Coronary artery (tissue), 2 donors: ENCODE measurements at regions not wholly inside any gene's neighbourhood (a gene's known extent, or its start where the extent isn't known, plus 50 kb on each side); places are given as distances from the start of the nearest gene placed in this dataset.

Experiments
- DNase-seq: peaks from one replicate; pipeline ENCODE4 v3.0.0-alpha.2; 2017; ENCODE audit warnings: low spot score
- H3K27ac ChIP-seq, 2 donors: fragments of 200-600 bp; sonication (generic); one replicate each; pipeline ENCODE4 v1.5.1; 2016 to 2019
- H3K4me3 ChIP-seq: fragments of 200-600 bp; sonication (generic); 2 replicates; pipeline ENCODE4 v1.5.1; 2016; ENCODE audit warnings: mild to moderate bottlenecking, moderate library complexity
- CTCF ChIP-seq: fragments of 200-600 bp; sonication (generic); IDR thresholded peaks from one replicate; pipeline ENCODE4 v1.5.1; 2019; ENCODE audit warnings: antibody characterized with exemption

- no peak for TF ChIP-seq CTCF
- Histone ChIP-seq H3K27ac (no peak overlapping the region), H3K4me3 (no peak overlapping the region)
- no peak for DNase-seq
Measured at GRCh38 chr4:127182687-127183086, 450.1 kb upstream of the INTU start.

- Histone ChIP-seq H3K4me3 (no peak overlapping the region), H3K27ac (no peak overlapping the region)
- TF ChIP-seq CTCF = no peak
- no peak for DNase-seq
Measured at GRCh38 chr4:127188847-127189246, 443.9 kb upstream of the INTU start.

- no peak for DNase-seq
- H3K27ac ChIP-seq = no peak overlapping the region
Measured at GRCh38 chr4:127194281-127194680, 438.5 kb upstream of the INTU start.

GRCh38 chr4:127196655-127197352 is 436.0 kb upstream of the INTU start:
- H3K27ac ChIP-seq = no peak overlapping the region
- no peak for DNase-seq
- TF ChIP-seq CTCF = no peak
- H3K4me3 ChIP-seq = no peak overlapping the region

More at GRCh38 chr4:127194281-127194680, 438.5 kb upstream of the INTU start:
- no peak overlapping the region for H3K4me3 ChIP-seq
- TF ChIP-seq CTCF = no peak

GRCh38 chr4:127203562-127204200 is 429.1 kb upstream of the INTU start:
- Histone ChIP-seq H3K4me3 (no peak overlapping the region), H3K27ac (peak overlapping the region in 1 of 2 donors; percentile 32)
- no peak for TF ChIP-seq CTCF
- DNase-seq = no peak

GRCh38 chr4:127204322-127204721 is 428.4 kb upstream of the INTU start:
- peak overlapping the region in 1 of 2 donors; percentile 11 for H3K27ac ChIP-seq
- no peak for DNase-seq
- H3K4me3 ChIP-seq = no peak overlapping the region
- TF ChIP-seq CTCF = no peak

GRCh38 chr4:127209580-127210095 is 423.1 kb upstream of the INTU start:
- no peak for DNase-seq

More at GRCh38 chr4:127209580-127210095, 423.1 kb upstream of the INTU start:
- TF ChIP-seq CTCF = no peak
- Histone ChIP-seq H3K4me3 (no peak overlapping the region), H3K27ac (no peak overlapping the region)
